ENCODE measurements at regions not wholly inside any gene's neighbourhood (a gene's known extent, or its start where the extent isn't known, plus 50 kb on each side); places are given as distances from the start of the nearest gene placed in this dataset.
A peak's percentile ranks its signal among the peaks of the same experiment; 100 is the strongest.

GRCh38 chr6:40922281-40922680, 116.7 kb downstream of the UNC5CL start:
- H3K9me3 Mint-ChIP-seq, result no peaks in the 10 kb centered on the region
- WGBS, 2 experiments (ENCODE audit: insufficient coverage in 1 of 2, insufficient read length in 1 of 2), result 88 to 100% methylated on average over 1 to 2 of the region's 2 CpGs
- no peak overlapping the region for H3K27ac Mint-ChIP-seq
- H3K4me3 ChIP-seq (ENCODE audit: low read length), result no peak overlapping the region
- no peaks in the 10 kb centered on the region for H3K9me3 ChIP-seq (ENCODE audit: control insufficient read depth, low read length)
- peaks cover 21% of the 10 kb centered on the region for H3K27me3 Mint-ChIP-seq (ENCODE audit: insufficient read depth)
- H3K36me3 ChIP-seq (ENCODE audit: control insufficient read depth, insufficient read depth, low read length), result no peaks in the 10 kb centered on the region
- no peaks in the 10 kb centered on the region for H3K36me3 Mint-ChIP-seq (ENCODE audit: low read depth)
- H3K4me1 ChIP-seq (ENCODE audit: control insufficient read depth, insufficient read depth, low read length), result no peaks in the 10 kb centered on the region
- H3K27me3 ChIP-seq (ENCODE audit: control insufficient read depth, insufficient read depth, low read length, poor library complexity, severe bottlenecking), result no peaks in the 10 kb centered on the region
- TF ChIP-seq CTCF (conservative IDR thresholded peaks at IDR 0.05), result no peak
- H3K27ac ChIP-seq (ENCODE audit: low read depth, low read length), result no peak overlapping the region
- H3K4me1 Mint-ChIP-seq, result peaks cover 19% of the 10 kb centered on the region
- H3K4me3 Mint-ChIP-seq, result no peak overlapping the region
- DNase-seq, result peak; percentile 17
- H3K9ac ChIP-seq (ENCODE audit: extremely low read depth, low read length, poor library complexity, severe bottlenecking), result no peak overlapping the region

- no peaks in the 10 kb centered on the region for H3K36me3 Mint-ChIP-seq (ENCODE audit: low read depth)
- no peak overlapping the region for H3K4me3 Mint-ChIP-seq
- no peaks in the 10 kb centered on the region for H3K36me3 ChIP-seq (ENCODE audit: control insufficient read depth, insufficient read depth, low read length)
- no peaks in the 10 kb centered on the region for H3K9me3 ChIP-seq (ENCODE audit: control insufficient read depth, low read length)
- peaks cover 20% of the 10 kb centered on the region for H3K4me1 Mint-ChIP-seq
- peak; percentile 58 for DNase-seq
- H3K4me3 ChIP-seq (ENCODE audit: low read length), result no peak overlapping the region
- peak; percentile 31 for TF ChIP-seq CTCF (conservative IDR thresholded peaks at IDR 0.05)
- 74 to 93% methylated on average over 3 to 5 of the region's 5 CpGs for WGBS, 2 experiments (ENCODE audit: insufficient coverage in 1 of 2, insufficient read length in 1 of 2)
- H3K9ac ChIP-seq (ENCODE audit: extremely low read depth, low read length, poor library complexity, severe bottlenecking), result no peak overlapping the region
- H3K9me3 Mint-ChIP-seq, result no peaks in the 10 kb centered on the region
- no peaks in the 10 kb centered on the region for H3K4me1 ChIP-seq (ENCODE audit: control insufficient read depth, insufficient read depth, low read length)
- no peak overlapping the region for H3K27ac Mint-ChIP-seq
- H3K27me3 Mint-ChIP-seq (ENCODE audit: insufficient read depth), result peaks cover 26% of the 10 kb centered on the region
- H3K27ac ChIP-seq (ENCODE audit: low read depth, low read length), result no peak overlapping the region
- no peaks in the 10 kb centered on the region for H3K27me3 ChIP-seq (ENCODE audit: control insufficient read depth, insufficient read depth, low read length, poor library complexity, severe bottlenecking)
These were observed 120.9 kb downstream of the UNC5CL start for GRCh38 chr6:40918040-40918651.

- H3K27ac ChIP-seq (ENCODE audit: low read depth, low read length), result no peak overlapping the region
- DNase-seq, result no peak
- H3K4me1 Mint-ChIP-seq, result peaks cover 20% of the 10 kb centered on the region
- no peak overlapping the region for H3K9ac ChIP-seq (ENCODE audit: extremely low read depth, low read length, poor library complexity, severe bottlenecking)
- no peaks in the 10 kb centered on the region for H3K9me3 Mint-ChIP-seq
- H3K27me3 Mint-ChIP-seq (ENCODE audit: insufficient read depth), result peaks cover 26% of the 10 kb centered on the region
- no peak overlapping the region for H3K4me3 Mint-ChIP-seq
- 87 to 91% methylated on average over 1 to 3 of the region's 3 CpGs for WGBS, 2 experiments (ENCODE audit: insufficient coverage in 1 of 2, insufficient read length in 1 of 2)
- no peaks in the 10 kb centered on the region for H3K36me3 Mint-ChIP-seq (ENCODE audit: low read depth)
- no peak overlapping the region for H3K4me3 ChIP-seq (ENCODE audit: low read length)
- H3K9me3 ChIP-seq (ENCODE audit: control insufficient read depth, low read length), result no peaks in the 10 kb centered on the region
- H3K36me3 ChIP-seq (ENCODE audit: control insufficient read depth, insufficient read depth, low read length), result no peaks in the 10 kb centered on the region
- no peaks in the 10 kb centered on the region for H3K4me1 ChIP-seq (ENCODE audit: control insufficient read depth, insufficient read depth, low read length)
- H3K27me3 ChIP-seq (ENCODE audit: control insufficient read depth, insufficient read depth, low read length, poor library complexity, severe bottlenecking), result no peaks in the 10 kb centered on the region
- no peak for TF ChIP-seq CTCF (conservative IDR thresholded peaks at IDR 0.05)
- no peak overlapping the region for H3K27ac Mint-ChIP-seq
These were observed 121.4 kb downstream of the UNC5CL start for GRCh38 chr6:40917603-40918002.
